ENCODE measurements at regions not wholly inside any gene's neighbourhood (a gene's known extent, or its start where the extent isn't known, plus 50 kb on each side); places are given as distances from the start of the nearest gene placed in this dataset.

DNA sequence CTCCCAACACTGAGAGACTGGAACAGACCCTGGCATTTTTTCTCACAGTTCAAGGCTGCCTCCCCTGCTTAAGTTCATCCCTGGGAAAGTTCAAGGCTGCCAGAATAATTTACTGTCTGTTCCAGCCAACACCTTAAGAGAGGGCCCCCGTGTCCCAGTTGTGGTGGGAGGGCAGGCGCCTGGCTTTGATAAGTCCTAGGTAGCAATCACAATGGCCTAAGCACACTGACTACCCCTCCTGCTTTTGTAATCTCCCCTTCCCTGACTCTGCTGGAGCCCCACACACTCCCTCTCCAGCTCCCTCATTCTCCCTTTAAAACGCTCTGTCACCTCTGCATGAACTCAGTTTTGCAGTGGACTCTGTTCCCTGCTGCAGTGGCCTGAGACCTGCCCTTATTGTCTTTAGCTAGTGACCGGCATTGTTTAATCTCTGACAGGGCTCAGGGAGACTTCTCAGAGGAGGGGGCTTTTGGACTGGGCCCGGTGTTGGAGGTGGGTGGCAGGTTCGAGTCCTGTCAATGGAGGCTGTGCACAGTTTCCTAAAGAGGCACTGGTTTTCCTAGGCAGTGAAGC, 507.2 kb downstream of the TBC1D22A start:
- no peaks in the 10 kb centered on the region for H3K4me1 ChIP-seq
- peaks cover 0 to 10% (median 7%) of the 10 kb centered on the region in 11 experiments; a peak in 9 of 22 replicates for H3K9me3 ChIP-seq (replicated peaks in 1 of 11)
- H4K20me1 ChIP-seq = no peaks in the 10 kb centered on the region
- H3K4me3 ChIP-seq = no peak overlapping the region
- no peak for TF ChIP-seq Cebpa-rat (IDR thresholded peaks at IDR 0.05)
- no peaks in the 10 kb centered on the region for H3K36me3 ChIP-seq
- H3K9ac ChIP-seq = no peak overlapping the region
- H3K4me2 ChIP-seq = no peak overlapping the region
- no peaks in the 10 kb centered on the region for H3K27me3 ChIP-seq
- H3K27ac ChIP-seq = no peak overlapping the region

DNA sequence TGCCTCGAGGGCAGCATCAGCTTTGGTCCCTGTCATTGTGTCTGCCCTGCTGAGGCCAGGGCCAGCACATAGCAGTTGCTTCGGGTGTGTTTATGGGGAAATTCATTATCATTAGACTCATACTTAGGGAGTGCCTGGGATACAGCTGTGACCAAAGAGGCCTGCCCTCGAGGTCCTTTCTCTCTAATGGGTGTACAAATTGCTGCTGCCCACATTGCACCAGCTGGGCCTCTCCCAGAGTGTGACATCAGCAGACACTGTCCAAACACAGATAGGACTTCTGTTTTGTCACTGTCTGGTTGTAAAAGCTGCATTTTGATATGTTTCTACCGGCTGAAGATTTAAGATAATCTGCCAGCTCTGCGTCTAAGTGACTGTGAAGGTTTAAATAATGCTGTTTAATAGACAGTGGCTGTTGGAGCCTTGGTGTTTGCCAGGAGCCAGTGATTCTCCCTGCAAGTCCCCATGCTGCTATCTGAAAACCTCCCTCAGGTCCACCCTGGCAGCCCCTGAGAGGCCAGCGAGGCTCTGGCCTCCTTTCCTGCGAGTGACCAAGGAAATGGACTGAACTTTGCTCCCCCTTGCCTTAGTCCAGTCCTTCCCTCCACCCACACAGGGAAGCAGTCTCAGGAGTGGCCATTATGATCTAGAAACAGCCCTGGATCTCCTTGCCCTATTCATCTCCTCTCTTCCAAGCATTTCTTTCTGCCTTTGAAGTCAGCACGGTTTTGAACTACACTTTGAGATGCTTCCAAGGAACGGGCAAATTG, 505.2 kb downstream of the TBC1D22A start:
- TF ChIP-seq Cebpa-rat (IDR thresholded peaks at IDR 0.05) = no peak
- no peak overlapping the region for H3K4me3 ChIP-seq
- no peak overlapping the region for H3K27ac ChIP-seq
- H3K9me3 ChIP-seq (replicated peaks in 1 of 11) = peaks cover 0 to 10% (median 7%) of the 10 kb centered on the region in 11 experiments; a peak in 9 of 22 replicates
- no peaks in the 10 kb centered on the region for H4K20me1 ChIP-seq
- no peak overlapping the region for H3K9ac ChIP-seq
- no peaks in the 10 kb centered on the region for H3K4me1 ChIP-seq
- H3K36me3 ChIP-seq = no peaks in the 10 kb centered on the region
- no peaks in the 10 kb centered on the region for H3K27me3 ChIP-seq
- no peak overlapping the region for H3K4me2 ChIP-seq

DNA sequence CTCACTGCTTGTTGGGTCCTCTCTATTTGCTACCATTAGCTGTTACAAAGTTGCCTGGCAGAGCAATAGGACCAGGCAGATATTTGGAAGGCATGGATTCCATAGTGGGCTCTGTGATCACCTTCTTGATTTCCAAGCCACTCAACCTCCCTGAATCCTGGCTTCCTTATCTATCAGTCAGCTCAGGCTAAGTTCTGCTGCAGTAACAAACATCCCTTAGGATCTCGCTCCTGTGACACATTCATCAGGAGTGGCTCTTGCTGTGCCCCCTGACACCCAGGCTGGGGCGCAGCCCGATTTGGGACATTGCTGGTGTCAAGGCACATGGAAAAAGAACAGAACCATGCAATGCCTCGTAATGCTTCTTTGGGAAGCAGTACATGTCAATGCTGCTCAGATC, 503.9 kb downstream of the TBC1D22A start:
- no peaks in the 10 kb centered on the region for H3K36me3 ChIP-seq
- H3K9me3 ChIP-seq (replicated peaks in 1 of 11) = peaks cover 0 to 13% (median 7%) of the 10 kb centered on the region in 11 experiments; a peak in 13 of 22 replicates
- no peak overlapping the region for H3K4me2 ChIP-seq
- no peaks in the 10 kb centered on the region for H3K27me3 ChIP-seq
- no peaks in the 10 kb centered on the region for H4K20me1 ChIP-seq
- no peak overlapping the region for H3K9ac ChIP-seq
- H3K4me1 ChIP-seq = no peaks in the 10 kb centered on the region
- H3K27ac ChIP-seq = no peak overlapping the region
- no peak for TF ChIP-seq Cebpa-rat (IDR thresholded peaks at IDR 0.05)
- H3K4me3 ChIP-seq = no peak overlapping the region

DNA sequence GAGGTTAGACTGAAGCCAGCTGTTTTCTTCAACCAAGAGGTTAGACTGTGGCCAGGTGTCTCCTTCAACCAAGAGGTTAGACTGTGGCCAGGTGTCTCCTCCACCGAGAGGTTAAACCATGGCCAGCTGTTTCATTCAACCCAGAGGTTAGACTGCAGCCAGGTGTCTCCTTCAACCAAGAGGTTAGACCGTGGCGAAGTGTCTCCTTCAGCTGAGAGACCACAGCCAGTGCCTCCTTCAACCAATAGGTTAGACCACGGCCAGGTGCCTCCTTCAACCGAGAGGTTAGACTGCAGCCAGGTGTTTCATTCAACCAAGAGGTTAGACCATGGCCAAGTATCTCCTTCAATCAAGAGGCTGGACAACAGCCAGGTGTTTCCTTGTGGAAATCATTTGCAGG, 498.1 kb downstream of the TBC1D22A start:
- Histone ChIP-seq H4K20me1 (no peaks in the 10 kb centered on the region), H3K27me3 (no peaks in the 10 kb centered on the region), H3K27ac (no peak overlapping the region), H3K4me2 (no peak overlapping the region), H3K36me3 (no peaks in the 10 kb centered on the region), H3K9ac (no peak overlapping the region), H3K4me1 (no peaks in the 10 kb centered on the region), H3K9me3 (replicated peaks in 1 of 11) (peaks cover 0 to 16% (median 0%) of the 10 kb centered on the region in 11 experiments; a peak in 6 of 22 replicates), H3K4me3 (no peak overlapping the region)
- no peak for TF ChIP-seq Cebpa-rat (IDR thresholded peaks at IDR 0.05)

DNA sequence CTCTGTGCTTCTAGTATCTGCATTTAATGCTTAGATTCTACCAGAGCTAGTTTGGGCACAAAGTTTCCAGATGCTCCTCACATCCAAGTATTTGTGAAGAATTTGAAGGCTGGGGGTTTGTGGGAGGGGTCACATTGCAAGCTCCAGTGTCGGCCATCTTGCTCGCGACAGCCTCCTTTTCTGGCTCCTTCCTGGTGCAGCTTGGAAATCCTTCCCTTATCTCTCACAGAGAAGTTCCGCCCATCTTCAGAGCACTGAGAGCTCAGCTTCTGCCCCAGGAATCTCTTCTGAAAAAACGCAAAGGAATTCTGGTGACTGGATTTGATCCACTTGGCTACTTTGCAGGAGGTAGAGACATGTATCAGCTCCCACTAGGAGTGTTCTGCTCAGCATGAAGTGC, 497.5 kb downstream of the TBC1D22A start:
- peaks cover 0 to 16% (median 0%) of the 10 kb centered on the region in 11 experiments; a peak in 6 of 22 replicates for H3K9me3 ChIP-seq (replicated peaks in 1 of 11)

DNA sequence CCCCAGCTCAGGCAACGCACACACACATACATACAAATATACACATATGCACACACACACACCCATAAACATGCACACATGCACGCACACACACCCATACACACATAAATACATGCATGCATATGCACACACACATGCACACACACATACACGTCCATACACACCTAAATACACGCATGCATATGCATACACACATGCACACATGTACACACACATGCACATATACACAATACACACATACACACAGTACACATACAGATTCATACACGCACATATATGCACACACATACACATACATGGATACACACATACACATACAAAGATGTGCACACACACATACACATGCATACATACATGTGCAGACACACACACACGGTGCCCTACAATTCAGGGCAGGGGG, 496.6 kb downstream of the TBC1D22A start:
- H4K20me1 ChIP-seq = no peaks in the 10 kb centered on the region
- H3K27ac ChIP-seq = no peak overlapping the region
- H3K9ac ChIP-seq = no peak overlapping the region
- H3K4me2 ChIP-seq = no peak overlapping the region
- peaks cover 0 to 16% (median 0%) of the 10 kb centered on the region in 11 experiments; a peak in 7 of 22 replicates for H3K9me3 ChIP-seq (replicated peaks in 1 of 11)
- no peaks in the 10 kb centered on the region for H3K4me1 ChIP-seq
- no peaks in the 10 kb centered on the region for H3K36me3 ChIP-seq
- H3K4me3 ChIP-seq = no peak overlapping the region
- no peak for TF ChIP-seq Cebpa-rat (IDR thresholded peaks at IDR 0.05)
- H3K27me3 ChIP-seq = no peaks in the 10 kb centered on the region

More for the DNA sequence above, 497.5 kb downstream of the TBC1D22A start:
- Histone ChIP-seq H3K4me2 (no peak overlapping the region), H4K20me1 (no peaks in the 10 kb centered on the region), H3K27me3 (no peaks in the 10 kb centered on the region), H3K4me3 (no peak overlapping the region), H3K27ac (no peak overlapping the region), H3K9ac (no peak overlapping the region), H3K36me3 (no peaks in the 10 kb centered on the region), H3K4me1 (no peaks in the 10 kb centered on the region)
- TF ChIP-seq Cebpa-rat (IDR thresholded peaks at IDR 0.05) = no peak

DNA sequence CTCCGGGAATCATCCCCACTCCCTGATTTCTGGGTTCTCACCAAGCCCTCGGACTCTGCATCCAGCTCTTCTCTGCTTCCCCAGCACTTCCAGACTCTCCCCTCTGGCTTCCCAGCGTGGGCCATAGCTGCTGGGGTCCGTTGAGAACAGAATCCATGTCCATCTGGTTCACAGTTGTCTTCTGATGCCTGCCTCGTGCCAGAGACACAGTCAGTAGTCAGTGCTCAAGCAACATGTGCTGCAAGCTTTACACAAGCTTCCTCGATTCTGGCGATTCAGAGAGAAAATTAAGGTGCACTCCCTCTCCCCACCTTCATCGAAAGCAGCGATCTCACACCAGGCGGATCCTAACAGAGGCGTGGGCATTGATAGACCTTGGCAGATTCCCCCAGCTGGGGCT, 495.5 kb downstream of the TBC1D22A start:
- Histone ChIP-seq H3K9me3 (replicated peaks in 1 of 11) (peaks cover 8 to 22% (median 10%) of the 10 kb centered on the region in 11 experiments), H3K4me2 (no peak overlapping the region), H3K27me3 (no peaks in the 10 kb centered on the region), H4K20me1 (no peaks in the 10 kb centered on the region), H3K36me3 (no peaks in the 10 kb centered on the region), H3K4me3 (no peak overlapping the region), H3K27ac (no peak overlapping the region), H3K4me1 (no peaks in the 10 kb centered on the region), H3K9ac (no peak overlapping the region)
- TF ChIP-seq Cebpa-rat (IDR thresholded peaks at IDR 0.05) = no peak

DNA sequence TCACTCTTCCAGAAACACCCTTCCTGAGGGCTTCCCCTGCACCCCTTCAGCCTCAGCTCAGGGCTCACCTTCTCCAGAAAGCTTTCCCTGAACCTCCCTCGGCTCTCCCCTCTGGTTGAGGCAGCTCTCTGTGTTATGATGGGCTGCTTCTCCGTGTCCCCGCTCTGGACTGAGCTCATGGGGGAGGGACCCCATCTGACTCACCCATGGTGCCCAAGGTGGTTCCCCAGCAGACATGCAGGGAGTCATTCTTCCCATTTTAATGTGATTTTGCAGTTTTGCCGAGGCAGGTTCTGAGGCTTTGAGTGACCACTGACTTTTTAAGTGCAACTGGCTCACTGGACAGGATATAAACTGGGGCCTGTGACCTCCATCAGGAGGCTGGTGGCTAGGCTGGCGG, 495.1 kb downstream of the TBC1D22A start:
- Histone ChIP-seq H3K4me2 (no peak overlapping the region), H3K4me3 (no peak overlapping the region), H4K20me1 (no peaks in the 10 kb centered on the region), H3K36me3 (no peaks in the 10 kb centered on the region), H3K4me1 (no peaks in the 10 kb centered on the region), H3K27me3 (no peaks in the 10 kb centered on the region), H3K27ac (no peak overlapping the region), H3K9me3 (replicated peaks in 1 of 11) (peaks cover 12 to 26% (median 14%) of the 10 kb centered on the region in 11 experiments), H3K9ac (no peak overlapping the region)
- no peak for TF ChIP-seq Cebpa-rat (IDR thresholded peaks at IDR 0.05)

DNA sequence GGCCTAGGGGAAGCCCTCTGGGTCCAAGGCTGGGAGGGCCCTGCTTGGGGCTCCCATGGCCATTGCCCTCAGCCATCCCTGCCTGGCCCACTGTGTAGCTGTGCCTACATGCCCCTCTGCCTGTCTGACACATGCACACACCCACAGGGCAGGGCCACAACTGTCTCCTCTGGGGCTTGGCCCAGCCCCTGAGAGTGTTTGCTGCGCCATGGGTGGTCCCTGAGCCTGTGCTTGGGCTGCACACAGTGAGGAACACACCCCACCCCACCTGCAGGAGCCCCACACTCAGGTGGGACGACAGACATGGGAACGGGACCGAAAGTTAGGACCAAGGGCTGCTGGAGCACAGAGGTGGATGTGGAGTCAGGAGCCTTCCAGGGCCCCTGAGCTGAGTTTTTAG, 489.5 kb downstream of the TBC1D22A start:
- peaks cover 0 to 15% (median 8%) of the 10 kb centered on the region in 10 experiments; a peak in 10 of 20 replicates for H3K4me1 ChIP-seq
- H3K36me3 ChIP-seq = no peaks in the 10 kb centered on the region
- H4K20me1 ChIP-seq = no peaks in the 10 kb centered on the region
- H3K9ac ChIP-seq = no peak overlapping the region
- TF ChIP-seq Cebpa-rat (IDR thresholded peaks at IDR 0.05) = no peak
- H3K9me3 ChIP-seq (replicated peaks in 1 of 11) = peaks cover 22 to 33% (median 26%) of the 10 kb centered on the region in 11 experiments
- no peak overlapping the region for H3K4me2 ChIP-seq
- no peak overlapping the region for H3K4me3 ChIP-seq
- H3K27ac ChIP-seq = no peak overlapping the region
- H3K27me3 ChIP-seq = no peaks in the 10 kb centered on the region
